Hepatocyte (in vitro differentiated cells): ENCODE measurements at regions not wholly inside any gene's neighbourhood (a gene's known extent, or its start where the extent isn't known, plus 50 kb on each side); places are given as distances from the start of the nearest gene placed in this dataset.

Experiments
- EZH2 ChIP-seq: fragments of 200-600 bp; sonication (generic); IDR thresholded peaks from 2 replicates; pipeline ENCODE4 v1.6.1; 2016; ENCODE audit warnings: antibody characterized with exemption, mild to moderate bottlenecking, borderline replicate concordance
- TF ChIP-seq, protein P1 (sequence below): fragments of 200-600 bp; sonication (generic); IDR thresholded peaks from 2 replicates; pipeline ENCODE4 v1.5.1; 2016; ENCODE audit warnings: antibody characterized with exemption, mild to moderate bottlenecking; ENCODE audit not compliant: poor library complexity

GRCh38 chr17:77641718-77642117, 316.8 kb upstream of the TNRC6C start:
- TF ChIP-seq, protein P1, sequence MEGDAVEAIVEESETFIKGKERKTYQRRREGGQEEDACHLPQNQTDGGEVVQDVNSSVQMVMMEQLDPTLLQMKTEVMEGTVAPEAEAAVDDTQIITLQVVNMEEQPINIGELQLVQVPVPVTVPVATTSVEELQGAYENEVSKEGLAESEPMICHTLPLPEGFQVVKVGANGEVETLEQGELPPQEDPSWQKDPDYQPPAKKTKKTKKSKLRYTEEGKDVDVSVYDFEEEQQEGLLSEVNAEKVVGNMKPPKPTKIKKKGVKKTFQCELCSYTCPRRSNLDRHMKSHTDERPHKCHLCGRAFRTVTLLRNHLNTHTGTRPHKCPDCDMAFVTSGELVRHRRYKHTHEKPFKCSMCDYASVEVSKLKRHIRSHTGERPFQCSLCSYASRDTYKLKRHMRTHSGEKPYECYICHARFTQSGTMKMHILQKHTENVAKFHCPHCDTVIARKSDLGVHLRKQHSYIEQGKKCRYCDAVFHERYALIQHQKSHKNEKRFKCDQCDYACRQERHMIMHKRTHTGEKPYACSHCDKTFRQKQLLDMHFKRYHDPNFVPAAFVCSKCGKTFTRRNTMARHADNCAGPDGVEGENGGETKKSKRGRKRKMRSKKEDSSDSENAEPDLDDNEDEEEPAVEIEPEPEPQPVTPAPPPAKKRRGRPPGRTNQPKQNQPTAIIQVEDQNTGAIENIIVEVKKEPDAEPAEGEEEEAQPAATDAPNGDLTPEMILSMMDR: no peak
- no peak for TF ChIP-seq EZH2
